Gastrocnemius medialis (tissue), 4 donors: ENCODE measurements at regions not wholly inside any gene's neighbourhood (a gene's known extent, or its start where the extent isn't known, plus 50 kb on each side); places are given as distances from the start of the nearest gene placed in this dataset.
A peak's percentile ranks its signal among the peaks of the same experiment; 100 is the strongest.

Experiments used
- ATAC-seq, 2 donors: fragments of 150-250 bp; one replicate each; pipeline ENCODE4 v1.9.1; 2016
- DNase-seq, 2 donors: peaks; one replicate each; pipeline ENCODE4 v3.0.0-alpha.2; 2019
- H3K27ac ChIP-seq, 4 donors: fragments of 200-600 bp; sonication (generic); 1 replicate in 1 of 4; 2 replicates in 3 of 4; pipeline ENCODE4 v1.5.1; 2016 to 2018; ENCODE audit warnings: mild to moderate bottlenecking in 2 of 4, moderate library complexity in 1 of 4
- H3K27me3 ChIP-seq, 3 donors: fragments of 200-600 bp; sonication (generic) in 2 of 3; 1 replicate in 1 of 3; 2 replicates in 2 of 3; pipeline versions ENCODE4 v1.5.1 to v1.6.0; 2016 to 2019; ENCODE audit warnings: mild to moderate bottlenecking in 1 of 3, moderate library complexity in 1 of 3
- H3K36me3 ChIP-seq, 2 donors: fragments of 200-600 bp; sonication (generic) in 1 of 2; one replicate each; pipeline ENCODE4 v1.5.1; 2017 to 2018
- H3K4me1 ChIP-seq, 2 donors: fragments of 200-600 bp; sonication (generic) in 1 of 2; one replicate each; pipeline ENCODE4 v1.5.1; 2016 to 2017; ENCODE audit warnings: mild to moderate bottlenecking in 2 of 2
- H3K4me3 ChIP-seq, 4 donors: fragments of 200-600 bp; sonication (generic) in 3 of 4; 1 replicate in 1 of 4; 2 replicates in 3 of 4; pipeline ENCODE4 v1.5.1; 2016 to 2019; ENCODE audit warnings: mild to moderate bottlenecking in 2 of 4
- H3K9me3 ChIP-seq, 3 donors: fragments of 200-600 bp; sonication (generic) in 2 of 3; 1 replicate in 1 of 3; 2 replicates in 2 of 3; pipeline ENCODE4 v1.5.1; 2016 to 2019
- POLR2A ChIP-seq, 2 donors: fragments of 450-650 bp; IDR thresholded peaks; one replicate each; pipeline ENCODE4 v1.6.1; 2017; ENCODE audit warnings: antibody characterized with exemption in 2 of 2, mild to moderate bottlenecking in 2 of 2, moderate library complexity in 2 of 2
- in situ Hi-C, 4 donors: fragments of 200-750 bp; cut with MboI; loops; one replicate each; pipeline versions ENCODE4 v1.15.0 to v1.8.0; 2017; ENCODE audit warnings: low sequenced_read_pairs in 4 of 4
- intact Hi-C: fragments of 100-400 bp; cut with DNase I; formaldehyde crosslinking; loops from one replicate; pipeline ENCODE4 v1.15.1; 2023; ENCODE audit warnings: low total_unique reads
- TF ChIP-seq, protein P1 (sequence below), 5 experiments: fragments of 450-650 bp in 3 of 5; fragments of 200-600 bp in 2 of 5; sonication (generic) in 2 of 5; IDR thresholded peaks in 4 of 5; conservative IDR thresholded peaks in 1 of 5; 1 replicate in 4 of 5; 2 replicates in 1 of 5; pipeline ENCODE4 v1.5.1; 2016 to 2019; ENCODE audit warnings: antibody characterized with exemption in 5 of 5, mild to moderate bottlenecking in 3 of 5, moderate library complexity in 3 of 5

GRCh38 chr14:89674240-89674639, 257.2 kb upstream of the FOXN3 start:
- DNase-seq (no peak), ATAC-seq (no peak)
- Histone ChIP-seq H3K9me3 (no peaks in the 10 kb centered on the region), H3K36me3 (no peaks in the 10 kb centered on the region), H3K4me1 (no peaks in the 10 kb centered on the region), H3K4me3 (no peak overlapping the region), H3K27ac (no peak overlapping the region), H3K27me3 (no peaks in the 10 kb centered on the region)
- TF ChIP-seq, protein P1, sequence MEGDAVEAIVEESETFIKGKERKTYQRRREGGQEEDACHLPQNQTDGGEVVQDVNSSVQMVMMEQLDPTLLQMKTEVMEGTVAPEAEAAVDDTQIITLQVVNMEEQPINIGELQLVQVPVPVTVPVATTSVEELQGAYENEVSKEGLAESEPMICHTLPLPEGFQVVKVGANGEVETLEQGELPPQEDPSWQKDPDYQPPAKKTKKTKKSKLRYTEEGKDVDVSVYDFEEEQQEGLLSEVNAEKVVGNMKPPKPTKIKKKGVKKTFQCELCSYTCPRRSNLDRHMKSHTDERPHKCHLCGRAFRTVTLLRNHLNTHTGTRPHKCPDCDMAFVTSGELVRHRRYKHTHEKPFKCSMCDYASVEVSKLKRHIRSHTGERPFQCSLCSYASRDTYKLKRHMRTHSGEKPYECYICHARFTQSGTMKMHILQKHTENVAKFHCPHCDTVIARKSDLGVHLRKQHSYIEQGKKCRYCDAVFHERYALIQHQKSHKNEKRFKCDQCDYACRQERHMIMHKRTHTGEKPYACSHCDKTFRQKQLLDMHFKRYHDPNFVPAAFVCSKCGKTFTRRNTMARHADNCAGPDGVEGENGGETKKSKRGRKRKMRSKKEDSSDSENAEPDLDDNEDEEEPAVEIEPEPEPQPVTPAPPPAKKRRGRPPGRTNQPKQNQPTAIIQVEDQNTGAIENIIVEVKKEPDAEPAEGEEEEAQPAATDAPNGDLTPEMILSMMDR (IDR thresholded peaks at IDR 0.05 in 4 of 5, conservative IDR thresholded peaks at IDR 0.05 in 1 of 5): no peak
- TF ChIP-seq POLR2A (IDR thresholded peaks at IDR 0.05): no peak
- intact Hi-C loops (no loop called here), in situ Hi-C loops (no loop called here)

GRCh38 chr14:89673512-89674225, 256.6 kb upstream of the FOXN3 start:
- H3K4me3 ChIP-seq: no peak overlapping the region
- no peaks in the 10 kb centered on the region for H3K9me3 ChIP-seq
- in situ Hi-C loops: no loop called here
- no peaks in the 10 kb centered on the region for H3K27me3 ChIP-seq
- DNase-seq (no peak), ATAC-seq (no peak)
- H3K4me1 ChIP-seq: no peaks in the 10 kb centered on the region
- no peak overlapping the region for H3K27ac ChIP-seq
- H3K36me3 ChIP-seq: no peaks in the 10 kb centered on the region
- no peak for TF ChIP-seq POLR2A (IDR thresholded peaks at IDR 0.05)
- TF ChIP-seq, protein P1 (IDR thresholded peaks at IDR 0.05 in 4 of 5, conservative IDR thresholded peaks at IDR 0.05 in 1 of 5): no peak
- intact Hi-C loops: no loop called here

DNA sequence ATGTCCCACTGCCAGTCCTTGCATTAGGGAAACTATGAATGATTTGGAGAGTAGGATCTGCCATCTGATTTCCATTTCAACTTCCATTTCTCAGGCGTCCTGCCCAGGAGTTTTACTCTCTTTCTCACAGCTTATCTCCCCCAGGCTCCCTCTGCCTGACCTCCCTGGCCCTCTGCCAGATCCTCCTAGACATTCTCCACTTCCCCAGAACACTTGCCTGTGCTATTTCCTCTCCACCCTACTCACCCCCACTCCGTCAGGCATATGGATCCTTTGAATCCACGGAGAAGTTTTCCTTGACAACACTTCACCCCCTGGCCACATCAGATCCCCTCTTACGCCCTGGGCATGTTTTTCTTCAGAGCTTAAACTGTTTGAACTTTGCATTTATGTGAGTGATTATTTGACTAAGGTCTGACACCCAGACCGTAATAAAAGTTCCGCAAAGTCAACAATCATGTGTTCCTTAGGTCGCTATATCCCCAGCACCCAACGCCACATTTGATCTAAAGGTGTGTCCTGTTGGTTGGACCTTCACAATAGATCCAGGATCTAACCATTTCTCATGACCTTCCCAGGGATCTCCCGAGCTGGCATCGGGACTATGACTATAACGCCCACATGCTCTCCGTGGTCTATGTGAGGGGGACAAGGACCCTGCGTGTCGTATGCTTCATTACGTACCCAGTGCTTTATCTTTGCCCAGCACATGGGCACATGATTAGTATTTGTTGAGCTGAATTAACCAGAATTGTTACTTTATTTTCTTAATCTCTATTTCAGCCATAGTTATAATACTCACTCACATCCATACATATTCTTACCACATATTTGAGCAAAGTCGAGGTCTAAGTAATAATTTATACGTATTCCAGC, 255.8 kb upstream of the FOXN3 start:
- H3K27me3 ChIP-seq: no peaks in the 10 kb centered on the region
- TF ChIP-seq, protein P1 (IDR thresholded peaks at IDR 0.05 in 4 of 5, conservative IDR thresholded peaks at IDR 0.05 in 1 of 5): no peak
- TF ChIP-seq POLR2A (IDR thresholded peaks at IDR 0.05): no peak
- intact Hi-C loops: no loop called here
- no peaks in the 10 kb centered on the region for H3K9me3 ChIP-seq
- in situ Hi-C loops: no loop called here
- H3K4me1 ChIP-seq: no peaks in the 10 kb centered on the region
- no peak overlapping the region for H3K27ac ChIP-seq
- ATAC-seq: no peak
- DNase-seq: no peak
- no peaks in the 10 kb centered on the region for H3K36me3 ChIP-seq
- H3K4me3 ChIP-seq: no peak overlapping the region

GRCh38 chr14:89669193-89669592, 252.2 kb upstream of the FOXN3 start:
- in situ Hi-C loops (no loop called here), intact Hi-C loops (loop anchor here (10.0 kb wide), 1 partner anchor 624 kb away; no protein-coding TSS in a partner anchor)
- H3K4me1 ChIP-seq: no peaks in the 10 kb centered on the region
- no peak overlapping the region for H3K4me3 ChIP-seq
- DNase-seq: peak in 1 of 2 donors; percentile 14
- H3K36me3 ChIP-seq: no peaks in the 10 kb centered on the region
- TF ChIP-seq POLR2A (IDR thresholded peaks at IDR 0.05): no peak
- TF ChIP-seq, protein P1 (IDR thresholded peaks at IDR 0.05 in 4 of 5, conservative IDR thresholded peaks at IDR 0.05 in 1 of 5): no peak
- no peaks in the 10 kb centered on the region for H3K27me3 ChIP-seq
- no peak overlapping the region for H3K27ac ChIP-seq
- H3K9me3 ChIP-seq: no peaks in the 10 kb centered on the region
- ATAC-seq: no peak
